ENCODE measurements at regions not wholly inside any gene's neighbourhood (a gene's known extent, or its start where the extent isn't known, plus 50 kb on each side); places are given as distances from the start of the nearest gene placed in this dataset.
"Not testable (repeated sequence)": the region's sequence is repeated elsewhere in the genome, so short reads cannot be mapped to it uniquely, and the experiment has no call there.

DNA sequence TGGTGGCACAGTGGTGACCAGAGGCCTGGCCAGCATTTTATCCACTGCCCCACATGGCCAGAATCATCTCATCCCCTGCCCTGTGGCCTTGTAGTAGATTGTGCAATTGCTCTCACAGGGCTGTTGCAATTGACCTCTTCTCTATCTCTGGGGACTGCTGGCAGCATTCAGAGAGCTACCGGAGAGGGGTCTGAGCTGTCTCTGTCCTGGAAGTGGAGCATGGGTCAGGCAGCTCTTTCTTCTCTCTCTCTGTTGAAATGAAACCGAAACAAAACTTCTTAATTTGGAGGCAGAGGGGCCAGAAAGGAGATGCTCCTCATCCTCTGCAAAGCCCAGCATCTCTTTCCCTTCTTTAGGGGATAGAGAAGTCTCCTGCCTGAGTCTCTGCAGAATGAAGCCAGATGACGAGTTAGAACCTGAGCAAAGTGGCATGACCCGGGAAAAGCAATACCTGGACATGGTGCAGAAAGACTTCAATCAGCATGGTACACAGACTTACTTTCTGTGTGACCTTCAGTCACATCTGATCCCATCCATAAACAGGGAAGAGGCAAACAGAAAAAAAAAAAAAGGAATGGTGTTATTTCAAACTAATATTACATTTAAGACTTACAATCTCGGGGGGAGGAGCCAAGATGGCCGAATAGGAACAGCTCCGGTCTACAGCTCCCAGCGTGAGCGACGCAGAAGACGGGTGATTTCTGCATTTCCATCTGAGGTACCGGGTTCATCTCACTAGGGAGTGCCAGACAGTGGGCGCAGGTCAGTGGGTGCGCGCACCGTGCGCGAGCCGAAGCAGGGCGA is 144.5 kb upstream of the BCL6 start:
- POLR2A ChIA-PET, result interaction anchor here (0.7 to 1.5 kb wide), 3 partner anchors 24 to 571 kb away, joined by 3 to 6 read pairs (median 4); partner anchors contain the start of gene BCL6
- CTCF ChIA-PET, result no interaction called here
- no peaks in the 10 kb centered on the region for H3K27me3 ChIP-seq (replicated peaks; ENCODE audit: control insufficient read depth, insufficient read depth, low read length)
- no peaks in the 10 kb centered on the region for H3K36me3 ChIP-seq (ENCODE audit: control insufficient read depth, insufficient read depth, low read length)
- Mint-ChIP-seq H3K27ac (ENCODE audit: unreplicated experiment) (peak overlapping the region; percentile 84), H3K9me3 (ENCODE audit: unreplicated experiment) (no peaks in the 10 kb centered on the region), H3K36me3 (ENCODE audit: insufficient read depth, unreplicated experiment) (peaks cover 15% of the 10 kb centered on the region), H3K4me1 (ENCODE audit: low read depth, unreplicated experiment) (peaks cover 13% of the 10 kb centered on the region), H3K4me3 (ENCODE audit: unreplicated experiment) (peak overlapping the region; percentile 82), H3K27me3 (ENCODE audit: insufficient read depth, unreplicated experiment) (no peaks in the 10 kb centered on the region)
- TF ChIP-seq, protein P1, sequence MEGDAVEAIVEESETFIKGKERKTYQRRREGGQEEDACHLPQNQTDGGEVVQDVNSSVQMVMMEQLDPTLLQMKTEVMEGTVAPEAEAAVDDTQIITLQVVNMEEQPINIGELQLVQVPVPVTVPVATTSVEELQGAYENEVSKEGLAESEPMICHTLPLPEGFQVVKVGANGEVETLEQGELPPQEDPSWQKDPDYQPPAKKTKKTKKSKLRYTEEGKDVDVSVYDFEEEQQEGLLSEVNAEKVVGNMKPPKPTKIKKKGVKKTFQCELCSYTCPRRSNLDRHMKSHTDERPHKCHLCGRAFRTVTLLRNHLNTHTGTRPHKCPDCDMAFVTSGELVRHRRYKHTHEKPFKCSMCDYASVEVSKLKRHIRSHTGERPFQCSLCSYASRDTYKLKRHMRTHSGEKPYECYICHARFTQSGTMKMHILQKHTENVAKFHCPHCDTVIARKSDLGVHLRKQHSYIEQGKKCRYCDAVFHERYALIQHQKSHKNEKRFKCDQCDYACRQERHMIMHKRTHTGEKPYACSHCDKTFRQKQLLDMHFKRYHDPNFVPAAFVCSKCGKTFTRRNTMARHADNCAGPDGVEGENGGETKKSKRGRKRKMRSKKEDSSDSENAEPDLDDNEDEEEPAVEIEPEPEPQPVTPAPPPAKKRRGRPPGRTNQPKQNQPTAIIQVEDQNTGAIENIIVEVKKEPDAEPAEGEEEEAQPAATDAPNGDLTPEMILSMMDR (IDR thresholded peaks at IDR 0.05; ENCODE audit: insufficient read depth in 1 of 2, low read depth in 1 of 2, low read length in 1 of 2, severe bottlenecking in 1 of 2, unreplicated experiment in 1 of 2), result no peak
- H3K9me3 ChIP-seq, result peaks cover 6% of the 10 kb centered on the region; the same call in 1 of the 2 replicates
- intact Hi-C loops (cut with micrococcal nuclease; ENCODE audit: unreplicated experiment), result loop anchor here (2.0 kb wide), 1 partner anchor 139 kb away; no protein-coding TSS in a partner anchor
- H3K4me1 ChIP-seq, result peaks cover 10% of the 10 kb centered on the region
- peak overlapping the region; percentile 40 for H3K4me3 ChIP-seq (ENCODE audit: low read depth, low read length)
- DNase-seq, result peak; percentile 28 to 51
- BruUV-seq (replicated peaks), result TSS peak; percentile 58

DNA sequence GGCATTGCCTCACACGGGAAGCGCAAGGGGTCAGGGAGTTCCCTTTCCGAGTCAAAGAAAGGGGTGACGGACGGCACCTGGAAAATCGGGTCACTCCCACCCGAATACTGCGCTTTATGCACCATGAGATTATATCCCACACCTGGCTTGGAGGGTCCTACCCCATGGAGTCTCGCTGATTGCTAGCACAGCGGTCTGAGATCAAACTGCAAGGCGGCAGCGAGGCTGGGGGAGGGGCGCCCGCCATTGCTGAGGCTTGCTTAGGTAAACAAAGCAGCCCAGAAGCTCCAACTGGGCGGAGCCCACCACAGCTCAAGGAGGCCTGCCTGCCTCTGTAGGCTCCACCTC is 145.1 kb upstream of the BCL6 start:
- peak; percentile 81 to 91 for DNase-seq
- peaks cover 15% of the 10 kb centered on the region for H3K36me3 Mint-ChIP-seq (ENCODE audit: insufficient read depth, unreplicated experiment)
- H3K4me3 ChIP-seq (ENCODE audit: low read depth, low read length), result peak overlapping the region; percentile 40
- H3K27me3 ChIP-seq (replicated peaks; ENCODE audit: control insufficient read depth, insufficient read depth, low read length); BruUV-seq (replicated peaks); H3K27me3 Mint-ChIP-seq (ENCODE audit: insufficient read depth, unreplicated experiment); H3K36me3 ChIP-seq (ENCODE audit: control insufficient read depth, insufficient read depth, low read length); H3K9me3 Mint-ChIP-seq (ENCODE audit: unreplicated experiment); CTCF ChIA-PET; H3K9me3 ChIP-seq: not testable (repeated sequence)
- peak overlapping the region; percentile 82 for H3K4me3 Mint-ChIP-seq (ENCODE audit: unreplicated experiment)
- intact Hi-C loops (cut with micrococcal nuclease; ENCODE audit: unreplicated experiment), result loop anchor here (2.0 kb wide), 1 partner anchor 140 kb away; no protein-coding TSS in a partner anchor
- POLR2A ChIA-PET, result interaction anchor here (0.7 to 1.5 kb wide), 3 partner anchors 24 to 571 kb away, joined by 3 to 6 read pairs (median 4); partner anchors contain the start of gene BCL6
- peaks cover 10% of the 10 kb centered on the region for H3K4me1 ChIP-seq
- peak overlapping the region; percentile 84 for H3K27ac Mint-ChIP-seq (ENCODE audit: unreplicated experiment)
- peaks cover 13% of the 10 kb centered on the region for H3K4me1 Mint-ChIP-seq (ENCODE audit: low read depth, unreplicated experiment)

DNA sequence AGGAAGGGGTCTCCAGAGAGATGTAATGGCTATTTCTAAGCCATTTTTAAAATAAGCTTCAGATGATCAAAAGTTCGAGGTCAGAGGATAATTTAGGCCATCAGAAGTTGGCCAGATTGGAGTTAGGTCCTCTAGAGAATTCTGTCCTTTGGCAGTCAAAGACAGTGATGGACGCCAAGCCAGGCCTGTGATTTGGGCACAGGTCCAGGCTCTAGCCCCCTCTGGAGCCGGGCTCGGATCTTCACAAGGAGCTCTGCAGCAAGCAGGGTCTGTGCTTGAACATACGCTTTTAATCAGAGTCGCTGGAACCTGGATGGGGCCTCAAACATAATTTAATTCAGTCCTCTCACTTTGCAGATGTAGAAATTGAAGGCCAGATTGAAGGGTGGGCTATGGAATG is 151.4 kb upstream of the BCL6 start:
- CTCF ChIA-PET, result no interaction called here
- no peaks in the 10 kb centered on the region for H3K36me3 ChIP-seq (ENCODE audit: control insufficient read depth, insufficient read depth, low read length)
- Mint-ChIP-seq H3K27me3 (ENCODE audit: insufficient read depth, unreplicated experiment) (no peaks in the 10 kb centered on the region), H3K27ac (ENCODE audit: unreplicated experiment) (no peak overlapping the region), H3K9me3 (ENCODE audit: unreplicated experiment) (no peaks in the 10 kb centered on the region), H3K36me3 (ENCODE audit: insufficient read depth, unreplicated experiment) (no peaks in the 10 kb centered on the region), H3K4me1 (ENCODE audit: low read depth, unreplicated experiment) (no peaks in the 10 kb centered on the region), H3K4me3 (ENCODE audit: unreplicated experiment) (no peak overlapping the region)
- no peak overlapping the region for H3K4me3 ChIP-seq (ENCODE audit: low read depth, low read length)
- POLR2A ChIA-PET, result no interaction called here
- intact Hi-C loops (cut with micrococcal nuclease; ENCODE audit: unreplicated experiment), result no loop called here
- no peaks in the 10 kb centered on the region for H3K9me3 ChIP-seq
- H3K27me3 ChIP-seq (replicated peaks; ENCODE audit: control insufficient read depth, insufficient read depth, low read length), result no peaks in the 10 kb centered on the region
- no peaks in the 10 kb centered on the region for H3K4me1 ChIP-seq
- no TSS peak for BruUV-seq (replicated peaks)
- TF ChIP-seq, protein P1 (IDR thresholded peaks at IDR 0.05; ENCODE audit: insufficient read depth in 1 of 2, low read depth in 1 of 2, low read length in 1 of 2, severe bottlenecking in 1 of 2, unreplicated experiment in 1 of 2), result no peak
- DNase-seq, result no peak

Data from Caco-2 (cell line).